Breast epithelium (tissue), 4 donors: ENCODE measurements at regions not wholly inside any gene's neighbourhood (a gene's known extent, or its start where the extent isn't known, plus 50 kb on each side); places are given as distances from the start of the nearest gene placed in this dataset.

ENCODE experiments used
- DNase-seq, 2 donors: peaks; one replicate each; pipeline ENCODE4 v3.0.0-alpha.2; 2019; ENCODE audit warnings: low spot score in 2 of 2
- H3K27ac ChIP-seq, 2 donors: fragments of 200-600 bp; sonication (generic) in 1 of 2; one replicate each; pipeline ENCODE4 v1.5.1; 2016 to 2019; ENCODE audit warnings: mild to moderate bottlenecking in 1 of 2
- H3K27me3 ChIP-seq, 2 donors: fragments of 200-600 bp; sonication (generic) in 1 of 2; one replicate each; pipeline versions ENCODE4 v1.5.1 to v1.6.0; 2017 to 2019; ENCODE audit warnings: control low read depth in 1 of 2, mild to moderate bottlenecking in 1 of 2
- H3K36me3 ChIP-seq: fragments of 200-600 bp; one replicate; pipeline ENCODE4 v1.5.1; 2019
- H3K4me1 ChIP-seq, 2 donors: fragments of 200-600 bp; sonication (generic); one replicate each; pipeline ENCODE4 v1.5.1; 2016 to 2019; ENCODE audit warnings: control low read depth in 1 of 2
- H3K4me3 ChIP-seq, 3 donors: fragments of 200-600 bp; sonication (generic); 1 replicate in 2 of 3; 2 replicates in 1 of 3; pipeline ENCODE4 v1.5.1; 2016 to 2019; ENCODE audit warnings: mild to moderate bottlenecking in 3 of 3, moderate library complexity in 2 of 3
- H3K9me3 ChIP-seq, 2 donors: fragments of 200-600 bp; sonication (generic) in 1 of 2; one replicate each; pipeline ENCODE4 v1.5.1; 2016 to 2019; ENCODE audit warnings: control low read depth in 1 of 2
- CTCF ChIP-seq, 3 donors: fragments of 450-650 bp; IDR thresholded peaks; one replicate each; pipeline ENCODE4 v1.5.1; 2016 to 2017; ENCODE audit warnings: antibody characterized with exemption in 3 of 3, mild to moderate bottlenecking in 3 of 3, moderate library complexity in 3 of 3
- POLR2A ChIP-seq: fragments of 450-650 bp; IDR thresholded peaks from one replicate; pipeline ENCODE4 v1.6.1; 2016; ENCODE audit warnings: antibody characterized with exemption, mild to moderate bottlenecking, moderate library complexity
- POLR2AphosphoS5 ChIP-seq, 3 donors: sonication (generic); formaldehyde crosslinking; IDR thresholded peaks; one replicate each; pipeline ENCODE4 v1.6.1; 2017; ENCODE audit warnings: antibody characterized with exemption in 3 of 3
- intact Hi-C: fragments of 100-400 bp; cut with DNase I; formaldehyde crosslinking; loops from one replicate; pipeline ENCODE4 v1.15.1; 2023; ENCODE audit warnings: low total_unique reads

DNA sequence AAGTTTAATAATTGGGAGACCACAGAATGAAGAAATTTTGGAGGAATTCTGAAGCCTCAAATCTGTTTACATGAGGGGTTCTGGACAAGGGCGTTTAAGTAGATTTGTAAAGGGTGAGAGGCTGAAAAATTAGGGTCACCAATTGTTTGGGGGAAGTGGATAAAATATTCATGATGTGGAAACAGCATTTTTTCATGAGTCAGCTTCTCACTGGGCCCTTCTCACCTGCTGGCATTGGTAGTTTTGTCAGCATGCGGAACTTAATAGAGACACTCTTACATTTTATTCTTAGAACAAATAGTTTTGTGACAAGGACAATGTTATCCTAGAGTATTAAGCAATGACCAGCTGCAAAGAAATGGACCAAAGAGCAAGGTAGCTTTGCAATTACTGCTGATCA, 634.4 kb downstream of the LRFN5 start:
- Histone ChIP-seq H3K4me1 (no peaks in the 10 kb centered on the region), H3K27me3 (no peaks in the 10 kb centered on the region), H3K9me3 (peaks cover 0 to 18% of the 10 kb centered on the region in 2 donors), H3K36me3 (no peaks in the 10 kb centered on the region), H3K27ac (no peak overlapping the region), H3K4me3 (no peak overlapping the region)
- intact Hi-C loops = no loop called here
- no peak for DNase-seq
- no peak for TF ChIP-seq POLR2AphosphoS5 (IDR thresholded peaks at IDR 0.05)

DNA sequence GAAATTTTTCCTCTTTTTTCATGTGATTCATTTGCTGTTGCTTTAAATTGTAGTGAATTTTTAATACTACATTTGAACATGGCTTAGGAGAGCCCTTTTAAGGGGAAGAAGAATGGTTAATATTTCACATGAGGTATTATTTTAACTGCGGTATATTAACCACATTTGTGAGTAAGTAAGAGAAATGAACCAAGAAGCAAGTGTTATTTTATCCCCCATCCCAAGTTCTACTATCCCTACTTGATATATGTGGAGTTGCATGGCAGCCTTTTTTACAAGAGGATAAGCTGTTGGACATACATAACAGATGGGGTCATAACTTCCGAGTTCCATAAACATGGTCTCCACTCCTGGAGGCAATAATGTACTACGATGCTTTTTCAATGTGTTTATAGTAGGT, 623.3 kb downstream of the LRFN5 start:
- intact Hi-C loops = no loop called here
- Histone ChIP-seq H3K9me3 (no peaks in the 10 kb centered on the region), H3K4me1 (no peaks in the 10 kb centered on the region), H3K27ac (no peak overlapping the region), H3K4me3 (no peak overlapping the region), H3K36me3 (no peaks in the 10 kb centered on the region), H3K27me3 (no peaks in the 10 kb centered on the region)
- DNase-seq = no peak
- TF ChIP-seq POLR2A (no peak), CTCF (IDR thresholded peaks at IDR 0.05) (no peak), POLR2AphosphoS5 (IDR thresholded peaks at IDR 0.05) (no peak)

- intact Hi-C loops = no loop called here
Observed at GRCh38 chr14:42229294-42229693, 622.6 kb downstream of the LRFN5 start.

GRCh38 chr14:42228611-42229010, 621.9 kb downstream of the LRFN5 start:
- TF ChIP-seq POLR2AphosphoS5 (IDR thresholded peaks at IDR 0.05) (no peak), POLR2A (no peak), CTCF (IDR thresholded peaks at IDR 0.05) (no peak)
- intact Hi-C loops = no loop called here
- Histone ChIP-seq H3K4me3 (no peak overlapping the region), H3K27ac (no peak overlapping the region), H3K9me3 (no peaks in the 10 kb centered on the region), H3K27me3 (no peaks in the 10 kb centered on the region), H3K4me1 (no peaks in the 10 kb centered on the region), H3K36me3 (no peaks in the 10 kb centered on the region)
- no peak for DNase-seq

More at GRCh38 chr14:42229294-42229693, 622.6 kb downstream of the LRFN5 start:
- no peak for DNase-seq
- H3K4me1 ChIP-seq = no peaks in the 10 kb centered on the region
- TF ChIP-seq POLR2AphosphoS5 (IDR thresholded peaks at IDR 0.05) (no peak), CTCF (IDR thresholded peaks at IDR 0.05) (no peak), POLR2A (no peak)
- no peaks in the 10 kb centered on the region for H3K36me3 ChIP-seq
- no peak overlapping the region for H3K27ac ChIP-seq
- H3K9me3 ChIP-seq = no peaks in the 10 kb centered on the region
- H3K27me3 ChIP-seq = no peaks in the 10 kb centered on the region
- H3K4me3 ChIP-seq = no peak overlapping the region

GRCh38 chr14:42224053-42224888, 617.6 kb downstream of the LRFN5 start:
- intact Hi-C loops = no loop called here
- DNase-seq = no peak
- Histone ChIP-seq H3K27ac (no peak overlapping the region), H3K36me3 (no peaks in the 10 kb centered on the region), H3K4me3 (no peak overlapping the region), H3K4me1 (no peaks in the 10 kb centered on the region), H3K9me3 (no peaks in the 10 kb centered on the region), H3K27me3 (no peaks in the 10 kb centered on the region)
- TF ChIP-seq POLR2A (no peak), CTCF (IDR thresholded peaks at IDR 0.05) (peak; percentile 24 to 75 (median 50))
